Karpas-422 (cell line): ENCODE measurements at regions not wholly inside any gene's neighbourhood (a gene's known extent, or its start where the extent isn't known, plus 50 kb on each side); places are given as distances from the start of the nearest gene placed in this dataset.

Experiments used
- DNase-seq: peaks from one replicate; pipeline ENCODE4 v3.0.0-alpha.2; 2015
- H2AFZ ChIP-seq: fragments of 200-600 bp; sonication (generic); 2 replicates; pipeline ENCODE4 v1.6.1; 2014; ENCODE audit warnings: antibody characterized with exemption, low read length, mixed read lengths
- H3K27ac ChIP-seq: fragments of 200-600 bp; sonication (generic); 2 replicates; pipeline ENCODE4 v1.5.1; 2014; ENCODE audit warnings: mild to moderate bottlenecking, low read length, moderate library complexity
- H3K27me3 ChIP-seq: fragments of 200-600 bp; sonication (generic); 2 replicates; pipeline ENCODE4 v1.6.1; 2014; ENCODE audit warnings: low read length, mixed read lengths
- H3K36me3 ChIP-seq: fragments of 200-600 bp; sonication (generic); 2 replicates; pipeline ENCODE4 v1.6.1; 2014; ENCODE audit warnings: low read length, mixed read lengths; ENCODE audit not compliant: insufficient read depth
- H3K4me1 ChIP-seq: fragments of 200-600 bp; sonication (generic); 2 replicates; pipeline ENCODE4 v1.6.1; 2014; ENCODE audit warnings: mild to moderate bottlenecking, low read length, mixed read lengths
- H3K4me2 ChIP-seq: fragments of 200-600 bp; sonication (generic); 2 replicates; pipeline ENCODE4 v1.6.1; 2014; ENCODE audit warnings: low read length, low read depth, mild to moderate bottlenecking; ENCODE audit not compliant: poor library complexity, severe bottlenecking
- H3K4me3 ChIP-seq: fragments of 200-600 bp; sonication (generic); 2 replicates; pipeline ENCODE4 v1.5.1; 2014; ENCODE audit warnings: mild to moderate bottlenecking, antibody characterized with exemption, low read length, mixed read lengths
- H3K79me2 ChIP-seq: fragments of 200-600 bp; sonication (generic); 2 replicates; pipeline ENCODE4 v1.6.1; 2014; ENCODE audit warnings: mild to moderate bottlenecking, low read length, mixed read lengths
- H3K9ac ChIP-seq: fragments of 200-600 bp; sonication (generic); 2 replicates; pipeline ENCODE4 v1.6.0; 2014; ENCODE audit warnings: low read length
- H3K9me2 ChIP-seq: fragments of 200-600 bp; sonication (generic), shearing (Covaris generic); replicated peaks from 2 replicates; pipeline ENCODE4 v1.6.0; 2014; ENCODE audit warnings: mild to moderate bottlenecking, low read length, moderate library complexity; ENCODE audit not compliant: insufficient read depth
- H3K9me3 ChIP-seq: fragments of 300-700, 200-600 bp; sonication (generic); 2 replicates; pipeline ENCODE4 v1.6.1; 2014; ENCODE audit warnings: low read length, mixed read lengths
- H4K20me1 ChIP-seq: fragments of 200-600 bp; sonication (generic); 2 replicates; pipeline ENCODE4 v1.6.1; 2014; ENCODE audit warnings: mild to moderate bottlenecking, antibody characterized with exemption, low read length, low read depth; ENCODE audit not compliant: insufficient read depth

DNA sequence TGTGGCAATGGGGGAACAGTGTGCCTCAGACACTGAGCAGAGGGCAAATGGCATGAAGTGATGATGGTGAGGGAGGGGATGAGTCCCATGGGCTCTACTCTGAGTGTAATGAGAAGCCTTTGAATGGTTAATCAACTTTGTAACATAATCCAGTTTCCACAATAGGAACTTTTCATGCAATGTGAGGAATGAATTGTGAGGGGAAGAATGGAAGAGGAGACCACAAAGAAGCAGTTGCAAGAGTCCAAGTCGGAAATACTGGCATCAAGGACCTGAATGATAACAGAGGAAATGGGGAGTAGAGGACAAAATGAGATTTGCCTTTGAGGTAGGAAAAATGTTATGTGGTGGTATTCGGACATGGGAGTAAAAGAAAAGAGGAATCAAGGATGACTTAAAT lies 476.9 kb upstream of the PRICKLE1 start:
- DNase-seq, result no peak
- Histone ChIP-seq H3K36me3 (no peaks in the 10 kb centered on the region), H4K20me1 (no peaks in the 10 kb centered on the region), H2AFZ (no peak overlapping the region), H3K79me2 (no peaks in the 10 kb centered on the region), H3K27ac (no peak overlapping the region), H3K9ac (no peak overlapping the region), H3K4me2 (no peak overlapping the region), H3K4me1 (no peaks in the 10 kb centered on the region), H3K9me3 (no peaks in the 10 kb centered on the region), H3K9me2 (no peaks in the 10 kb centered on the region), H3K4me3 (no peak overlapping the region), H3K27me3 (no peaks in the 10 kb centered on the region)

DNA sequence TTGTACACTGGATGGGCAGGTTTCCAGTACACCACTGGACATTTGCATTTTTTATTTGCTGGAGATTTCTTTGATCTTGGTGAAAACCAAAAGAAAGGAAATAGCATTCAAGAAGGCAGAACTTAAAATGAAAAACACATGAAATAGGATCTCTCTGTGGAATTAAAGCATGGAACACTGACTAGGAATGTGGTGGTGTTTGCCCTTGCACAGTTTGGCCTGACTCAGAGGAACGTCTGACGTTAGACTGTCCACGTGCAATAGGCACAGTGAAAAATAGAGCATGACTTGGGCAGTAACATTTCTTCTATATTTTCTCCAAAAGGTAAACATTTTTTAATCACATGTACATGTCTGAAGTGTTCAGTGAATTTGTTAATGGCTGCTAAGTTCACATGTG lies 474.1 kb upstream of the PRICKLE1 start:
- no peaks in the 10 kb centered on the region for H3K9me3 ChIP-seq
- H3K4me3 ChIP-seq, result no peak overlapping the region
- no peak for DNase-seq
- H3K79me2 ChIP-seq, result no peaks in the 10 kb centered on the region
- no peaks in the 10 kb centered on the region for H4K20me1 ChIP-seq
- no peak overlapping the region for H3K27ac ChIP-seq
- no peaks in the 10 kb centered on the region for H3K36me3 ChIP-seq
- no peaks in the 10 kb centered on the region for H3K9me2 ChIP-seq
- no peak overlapping the region for H2AFZ ChIP-seq
- no peaks in the 10 kb centered on the region for H3K4me1 ChIP-seq
- H3K4me2 ChIP-seq, result no peak overlapping the region
- no peaks in the 10 kb centered on the region for H3K27me3 ChIP-seq
- no peak overlapping the region for H3K9ac ChIP-seq

DNA sequence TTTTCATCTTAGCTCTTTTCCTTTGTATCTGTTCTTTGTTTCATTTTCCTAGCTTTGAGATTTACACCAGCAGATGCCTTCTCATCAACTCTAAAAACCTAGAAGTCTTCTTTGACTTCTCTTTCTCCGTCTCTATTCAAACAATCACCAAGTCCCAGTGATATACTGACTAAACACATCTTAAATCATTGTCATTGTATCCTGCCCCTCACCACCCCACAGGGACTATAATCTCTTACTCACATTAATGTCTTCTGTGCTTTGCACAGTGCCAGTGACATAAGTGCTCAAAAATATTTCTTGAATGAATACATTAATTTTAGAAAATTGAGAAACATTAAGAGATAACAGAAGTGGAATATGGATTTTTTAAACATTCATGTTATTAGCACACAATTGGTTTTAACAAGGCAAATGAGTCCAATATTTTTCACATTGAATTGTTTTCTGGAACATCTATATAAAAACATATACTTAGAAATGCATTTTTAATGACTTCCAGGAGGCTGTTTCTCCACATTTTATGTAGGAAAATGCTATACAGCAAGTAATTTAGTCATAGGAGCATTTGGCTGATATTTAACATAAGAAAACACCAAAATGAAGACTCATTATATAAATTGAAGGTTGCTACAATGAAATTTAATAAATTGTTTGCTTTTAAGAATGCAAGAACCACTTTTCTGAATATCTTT lies 472.8 kb upstream of the PRICKLE1 start:
- no peak for DNase-seq
- Histone ChIP-seq H3K9me2 (no peaks in the 10 kb centered on the region), H3K4me2 (no peak overlapping the region), H3K27ac (no peak overlapping the region), H3K9me3 (no peaks in the 10 kb centered on the region), H2AFZ (no peak overlapping the region), H3K4me1 (no peaks in the 10 kb centered on the region), H4K20me1 (no peaks in the 10 kb centered on the region), H3K36me3 (no peaks in the 10 kb centered on the region), H3K27me3 (no peaks in the 10 kb centered on the region), H3K4me3 (no peak overlapping the region), H3K9ac (no peak overlapping the region), H3K79me2 (no peaks in the 10 kb centered on the region)

DNA sequence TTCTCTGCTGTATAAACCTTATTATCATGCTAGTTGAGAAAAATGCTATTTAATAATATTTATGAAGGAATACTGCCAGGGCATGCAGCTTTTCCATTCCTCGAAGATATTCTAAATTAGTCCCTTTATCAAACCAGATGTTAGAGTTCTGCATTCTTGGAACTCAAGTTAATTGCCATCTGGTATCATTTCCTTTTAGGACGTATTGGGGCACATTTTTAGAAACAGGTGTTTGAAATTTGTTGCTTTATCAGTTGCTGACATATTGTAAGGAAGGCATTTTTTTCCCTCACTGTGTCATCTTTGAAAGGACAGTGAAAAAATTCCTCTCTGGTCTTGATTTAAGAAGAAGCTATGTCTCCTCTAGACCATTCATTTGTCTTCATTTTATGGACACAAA lies 471.2 kb upstream of the PRICKLE1 start:
- H3K4me3 ChIP-seq, result no peak overlapping the region
- no peaks in the 10 kb centered on the region for H3K9me3 ChIP-seq
- H3K9me2 ChIP-seq, result no peaks in the 10 kb centered on the region
- H3K27me3 ChIP-seq, result no peaks in the 10 kb centered on the region
- no peaks in the 10 kb centered on the region for H3K79me2 ChIP-seq
- no peak overlapping the region for H3K27ac ChIP-seq
- H3K9ac ChIP-seq, result no peak overlapping the region
- H2AFZ ChIP-seq, result no peak overlapping the region
- no peaks in the 10 kb centered on the region for H4K20me1 ChIP-seq
- no peak for DNase-seq
- no peaks in the 10 kb centered on the region for H3K36me3 ChIP-seq
- no peaks in the 10 kb centered on the region for H3K4me1 ChIP-seq
- no peak overlapping the region for H3K4me2 ChIP-seq

DNA sequence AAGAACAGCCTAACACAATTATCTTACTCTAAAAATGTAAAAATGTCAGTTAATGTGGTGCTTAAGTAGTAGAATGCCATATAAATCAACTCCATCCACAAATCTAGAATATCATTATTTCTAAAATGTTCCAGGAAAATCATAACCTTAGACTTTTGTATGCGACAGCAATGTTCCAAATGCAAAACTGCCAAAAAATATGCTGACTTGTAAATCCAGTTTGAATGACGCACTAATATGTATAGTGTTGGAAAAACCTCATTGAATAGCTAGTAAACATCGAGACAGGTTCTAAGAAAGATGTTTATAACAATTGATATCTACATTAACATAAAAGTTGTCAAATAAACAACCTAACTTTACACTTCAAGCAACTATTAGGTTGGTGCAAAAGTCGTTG lies 469.1 kb upstream of the PRICKLE1 start:
- no peak overlapping the region for H3K27ac ChIP-seq
- no peak overlapping the region for H2AFZ ChIP-seq
- DNase-seq, result no peak
- no peaks in the 10 kb centered on the region for H3K9me2 ChIP-seq
- H3K36me3 ChIP-seq, result no peaks in the 10 kb centered on the region
- no peak overlapping the region for H3K4me3 ChIP-seq
- H3K4me1 ChIP-seq, result no peaks in the 10 kb centered on the region
- H4K20me1 ChIP-seq, result no peaks in the 10 kb centered on the region
- no peaks in the 10 kb centered on the region for H3K27me3 ChIP-seq
- no peak overlapping the region for H3K9ac ChIP-seq
- H3K79me2 ChIP-seq, result no peaks in the 10 kb centered on the region
- H3K9me3 ChIP-seq, result no peaks in the 10 kb centered on the region
- H3K4me2 ChIP-seq, result no peak overlapping the region

DNA sequence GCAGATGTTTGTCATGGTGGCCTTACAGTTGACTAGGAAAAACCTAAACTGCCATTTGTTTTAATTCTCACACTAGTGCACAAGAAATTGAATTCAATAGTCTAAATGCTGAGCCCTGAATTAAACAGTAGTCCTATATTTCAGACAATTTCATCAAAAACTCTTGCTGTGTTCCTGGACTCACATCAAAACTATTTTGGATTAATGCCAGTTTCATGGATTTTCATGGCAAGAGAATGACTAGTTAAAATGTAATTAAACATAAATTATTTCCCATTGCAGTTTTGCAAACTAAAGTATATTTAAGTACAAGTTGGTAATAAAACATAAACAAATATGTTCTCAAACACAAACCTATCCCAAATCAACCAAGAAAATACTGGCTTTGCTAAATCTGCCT lies 468.0 kb upstream of the PRICKLE1 start:
- Histone ChIP-seq H4K20me1 (no peaks in the 10 kb centered on the region), H3K9me3 (no peaks in the 10 kb centered on the region), H2AFZ (no peak overlapping the region), H3K27ac (no peak overlapping the region), H3K9ac (no peak overlapping the region), H3K4me1 (no peaks in the 10 kb centered on the region), H3K9me2 (no peaks in the 10 kb centered on the region), H3K27me3 (no peaks in the 10 kb centered on the region), H3K4me2 (no peak overlapping the region), H3K36me3 (no peaks in the 10 kb centered on the region), H3K4me3 (no peak overlapping the region), H3K79me2 (no peaks in the 10 kb centered on the region)
- no peak for DNase-seq

DNA sequence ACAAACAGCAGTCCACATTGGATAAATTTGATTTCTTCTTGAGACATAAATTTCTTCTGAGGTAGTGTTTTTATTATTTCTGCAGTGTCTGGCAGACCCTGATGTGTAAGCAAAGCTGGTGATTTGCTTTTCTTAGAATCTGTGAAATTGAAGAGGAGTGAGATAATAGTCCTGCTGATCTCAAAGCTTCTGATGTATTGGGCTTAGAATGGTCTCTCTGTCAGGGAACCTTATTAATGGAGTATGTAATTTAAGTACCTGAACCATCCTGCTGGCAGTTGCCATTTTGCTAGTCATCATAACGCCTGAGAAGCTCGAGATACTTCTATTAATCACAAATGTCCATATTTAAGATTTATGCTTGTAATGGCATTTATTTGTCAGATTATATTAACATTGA lies 464.5 kb upstream of the PRICKLE1 start:
- H3K27me3 ChIP-seq, result no peaks in the 10 kb centered on the region
- no peak overlapping the region for H3K4me3 ChIP-seq
- no peaks in the 10 kb centered on the region for H3K4me1 ChIP-seq
- H3K9ac ChIP-seq, result no peak overlapping the region
- H3K79me2 ChIP-seq, result no peaks in the 10 kb centered on the region
- H3K27ac ChIP-seq, result no peak overlapping the region
- H3K36me3 ChIP-seq, result no peaks in the 10 kb centered on the region
- H2AFZ ChIP-seq, result no peak overlapping the region
- no peaks in the 10 kb centered on the region for H3K9me2 ChIP-seq
- DNase-seq, result no peak
- no peak overlapping the region for H3K4me2 ChIP-seq
- no peaks in the 10 kb centered on the region for H3K9me3 ChIP-seq
- H4K20me1 ChIP-seq, result no peaks in the 10 kb centered on the region

DNA sequence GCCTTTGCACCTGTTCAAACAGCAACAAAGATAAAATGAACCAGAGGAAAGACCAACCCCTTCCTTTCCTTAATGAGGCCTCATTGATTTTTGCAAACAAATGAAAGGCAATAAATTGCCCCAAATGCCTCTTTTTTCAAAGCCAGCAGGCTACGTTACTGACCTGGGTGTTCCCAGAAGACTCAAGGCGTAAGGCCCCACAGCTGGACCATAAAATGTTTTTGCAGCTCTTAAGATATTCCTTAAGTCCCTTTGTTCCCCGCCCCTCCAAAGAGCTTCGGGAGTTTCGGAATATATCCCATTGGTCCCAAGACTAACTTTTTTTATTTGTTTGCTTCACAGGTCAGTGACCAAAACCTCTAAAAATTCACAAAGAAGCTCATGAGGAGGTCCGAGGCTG lies 462.9 kb upstream of the PRICKLE1 start:
- no peaks in the 10 kb centered on the region for H3K9me2 ChIP-seq
- H4K20me1 ChIP-seq, result no peaks in the 10 kb centered on the region
- no peak overlapping the region for H2AFZ ChIP-seq
- no peak overlapping the region for H3K4me3 ChIP-seq
- no peaks in the 10 kb centered on the region for H3K36me3 ChIP-seq
- no peak overlapping the region for H3K27ac ChIP-seq
- H3K4me1 ChIP-seq, result no peaks in the 10 kb centered on the region
- DNase-seq, result no peak
- H3K27me3 ChIP-seq, result no peaks in the 10 kb centered on the region
- H3K9ac ChIP-seq, result no peak overlapping the region
- H3K4me2 ChIP-seq, result no peak overlapping the region
- H3K9me3 ChIP-seq, result no peaks in the 10 kb centered on the region
- no peaks in the 10 kb centered on the region for H3K79me2 ChIP-seq

DNA sequence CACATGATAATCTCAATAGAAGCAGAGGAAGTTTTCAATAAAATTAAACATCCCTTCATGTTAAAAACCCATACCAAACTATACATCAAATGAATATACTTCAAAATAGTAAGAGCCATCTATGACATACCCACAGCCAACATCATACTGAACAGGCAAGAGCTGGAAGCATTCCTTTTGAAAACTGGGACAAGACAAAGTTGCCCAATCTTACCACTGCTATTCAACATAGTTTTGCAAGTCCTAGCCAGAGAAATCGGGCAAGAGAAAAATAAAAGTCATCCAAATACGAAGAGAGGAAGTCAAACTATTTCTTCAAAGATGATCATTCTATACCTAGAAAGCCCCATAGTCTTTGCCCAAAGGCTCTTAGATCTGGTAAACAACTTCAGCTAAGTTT lies 454.7 kb upstream of the PRICKLE1 start:
- no peak overlapping the region for H3K9ac ChIP-seq
- H3K9me2 ChIP-seq, result no peaks in the 10 kb centered on the region
- H4K20me1 ChIP-seq, result no peaks in the 10 kb centered on the region
- no peaks in the 10 kb centered on the region for H3K79me2 ChIP-seq
- H3K4me1 ChIP-seq, result no peaks in the 10 kb centered on the region
- no peaks in the 10 kb centered on the region for H3K27me3 ChIP-seq
- no peak overlapping the region for H2AFZ ChIP-seq
- H3K36me3 ChIP-seq, result no peaks in the 10 kb centered on the region
- no peak for DNase-seq
- no peak overlapping the region for H3K4me2 ChIP-seq
- H3K4me3 ChIP-seq, result no peak overlapping the region
- H3K9me3 ChIP-seq, result no peaks in the 10 kb centered on the region
- no peak overlapping the region for H3K27ac ChIP-seq
